ENCODE measurements at regions not wholly inside any gene's neighbourhood (a gene's known extent, or its start where the extent isn't known, plus 50 kb on each side); places are given as distances from the start of the nearest gene placed in this dataset.
"Not testable (repeated sequence)": the region's sequence is repeated elsewhere in the genome, so short reads cannot be mapped to it uniquely, and the experiment has no call there.

DNA sequence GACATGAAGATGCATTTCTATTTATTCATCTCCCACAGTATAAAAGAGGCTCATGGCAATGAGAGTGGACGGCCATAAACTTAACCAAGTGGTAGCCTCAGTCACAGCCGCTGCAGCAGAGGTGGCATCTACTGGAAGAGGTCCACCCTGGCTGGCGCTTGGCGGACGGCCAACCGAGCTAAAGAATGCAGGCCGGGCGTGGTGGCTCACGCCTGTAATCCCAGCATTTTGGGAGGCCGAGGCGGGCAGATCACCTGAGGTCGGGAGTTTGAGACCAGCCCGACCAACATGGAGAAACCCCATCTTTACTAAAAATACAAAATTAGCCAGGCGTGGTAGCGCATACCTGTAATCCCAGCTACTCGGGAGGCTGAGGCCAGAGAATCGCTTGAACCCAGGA, 51.7 kb upstream of the EIF5 start:
- TF ChIP-seq CTCF, POLR2A (IDR thresholded peaks at IDR 0.05): not testable (repeated sequence)
